ENCODE measurements at regions not wholly inside any gene's neighbourhood (a gene's known extent, or its start where the extent isn't known, plus 50 kb on each side); places are given as distances from the start of the nearest gene placed in this dataset.

GRCh38 chr6:43867246-43867645 lies 97.2 kb downstream of the VEGFA start:
- TF ChIP-seq POLR2A (IDR thresholded peaks at IDR 0.05; ENCODE audit: extremely low read depth, insufficient read length) (no peak), CTCF (IDR thresholded peaks at IDR 0.05; ENCODE audit: low read depth, low read length) (no peak), MAX (IDR thresholded peaks at IDR 0.05; ENCODE audit: low read depth, low read length) (no peak), MYC (IDR thresholded peaks at IDR 0.05; ENCODE audit: low read depth, low read length) (no peak)

Data from NB4 (cell line).